Amniotic epithelial cell (primary cell): ENCODE measurements at regions not wholly inside any gene's neighbourhood (a gene's known extent, or its start where the extent isn't known, plus 50 kb on each side); places are given as distances from the start of the nearest gene placed in this dataset.
"Not testable (repeated sequence)": the region's sequence is repeated elsewhere in the genome, so short reads cannot be mapped to it uniquely, and the experiment has no call there.

Experiments used
- DNase-seq: peaks from one replicate; pipeline ENCODE4 v3.0.0-alpha.2; 2010; ENCODE audit warnings: low read depth

DNA sequence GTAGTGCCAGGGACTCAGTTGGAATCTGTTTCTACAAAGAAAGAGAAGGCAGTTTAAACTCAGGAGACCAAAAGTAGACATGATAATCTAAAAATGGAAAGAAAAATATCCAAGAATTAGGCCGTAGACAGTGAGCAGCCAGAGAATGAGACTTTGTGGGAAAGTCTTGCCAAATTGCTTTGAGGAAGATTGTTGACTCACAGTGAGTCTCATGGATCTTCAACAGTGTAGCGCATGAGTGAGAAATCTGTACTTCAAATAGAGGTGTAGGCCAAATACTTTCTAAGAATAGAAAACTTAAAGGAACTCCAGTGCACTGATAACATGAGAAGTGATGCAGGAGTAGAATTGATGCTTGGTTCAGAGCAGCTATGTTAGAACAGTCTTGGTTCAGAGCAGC, 284.5 kb downstream of the HTR1B start:
- DNase-seq: peak; percentile 87

DNA sequence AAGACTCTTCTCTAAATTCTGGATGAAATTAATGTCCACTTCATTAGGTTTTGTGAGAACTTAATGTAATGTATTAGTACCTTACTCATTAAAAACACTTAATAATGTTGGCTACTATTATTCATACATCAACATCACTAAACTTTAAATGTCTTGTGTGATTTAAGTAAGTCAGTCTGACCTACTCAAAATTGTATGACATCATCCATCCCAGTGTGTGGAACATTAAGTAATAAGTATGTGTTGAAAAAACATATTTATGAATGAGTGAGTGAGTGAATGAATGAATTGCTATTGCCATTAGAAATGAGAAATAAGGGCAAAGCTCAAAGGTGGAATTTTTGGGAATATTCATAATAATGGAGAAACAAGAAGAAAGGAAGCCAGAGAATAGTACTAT, 285.8 kb downstream of the HTR1B start:
- peak; percentile 2 for DNase-seq

DNA sequence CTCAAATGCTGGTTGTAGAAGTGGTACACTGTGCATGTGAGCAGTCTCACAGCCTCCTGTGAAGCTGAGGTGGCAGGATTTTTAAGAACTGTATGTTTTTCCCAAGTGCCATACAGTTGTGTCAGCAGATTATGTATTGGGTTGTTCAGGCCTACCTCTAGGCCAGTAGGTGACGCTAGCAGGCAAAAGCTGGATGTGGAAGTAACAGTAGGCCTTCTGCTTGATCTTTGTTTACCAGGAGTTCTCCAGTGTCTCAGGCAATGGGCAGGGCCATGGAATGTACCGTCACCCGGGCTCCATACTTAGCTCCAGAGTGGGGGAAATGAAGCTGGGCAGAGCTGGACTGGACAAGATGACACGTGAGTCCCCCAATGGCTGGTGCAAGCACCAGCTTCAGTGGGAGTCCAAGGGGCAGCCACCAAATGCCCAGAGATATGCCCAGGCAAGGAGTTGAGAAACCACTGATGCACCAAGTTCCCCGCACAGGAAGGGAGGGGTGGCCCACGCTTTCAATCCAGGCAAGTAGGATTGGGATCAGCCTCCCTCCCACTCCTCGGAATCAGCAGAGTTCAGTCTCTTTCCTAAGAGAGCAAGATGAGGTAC, 289.7 kb downstream of the HTR1B start:
- peak; percentile 62 for DNase-seq

DNA sequence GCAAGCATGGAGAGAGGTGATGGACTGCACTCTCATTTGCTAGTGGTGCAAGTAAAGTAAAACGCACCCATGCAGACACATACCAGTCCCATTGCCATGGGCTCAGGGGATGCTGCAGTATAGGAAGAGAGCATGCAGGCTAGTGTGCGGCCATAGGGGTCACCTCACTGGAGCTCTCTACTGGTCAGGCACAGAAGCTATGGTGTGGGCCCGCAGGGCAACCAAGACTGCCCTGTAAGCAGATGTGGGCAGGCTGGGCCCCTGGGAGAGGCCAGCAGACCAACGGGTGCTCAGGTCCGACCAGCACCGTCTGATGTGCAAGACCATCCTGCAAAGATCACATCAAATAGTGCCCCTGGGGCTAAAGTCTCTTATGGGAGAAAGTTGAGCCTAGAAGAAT, 290.7 kb downstream of the HTR1B start:
- no peak for DNase-seq

DNA sequence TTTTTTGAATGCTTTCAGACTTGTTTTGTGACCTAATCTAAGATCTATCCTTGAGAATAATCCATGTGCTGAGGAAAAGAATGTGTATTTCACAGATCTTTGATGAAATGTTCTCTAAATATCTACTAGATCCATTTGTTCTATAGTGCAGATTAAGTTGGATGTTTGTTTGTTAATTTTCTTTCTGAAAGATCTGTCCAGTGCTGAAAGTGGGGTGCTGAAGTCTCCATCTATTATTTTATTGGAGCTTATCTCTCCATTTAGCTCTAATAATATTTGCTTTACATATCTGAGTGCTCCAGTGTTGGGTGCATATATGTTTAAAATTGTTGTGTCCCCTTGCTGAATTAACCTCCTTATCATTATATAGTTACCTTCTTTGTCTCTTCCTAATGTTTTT, 303.6 kb downstream of the HTR1B start:
- DNase-seq: no peak

DNA sequence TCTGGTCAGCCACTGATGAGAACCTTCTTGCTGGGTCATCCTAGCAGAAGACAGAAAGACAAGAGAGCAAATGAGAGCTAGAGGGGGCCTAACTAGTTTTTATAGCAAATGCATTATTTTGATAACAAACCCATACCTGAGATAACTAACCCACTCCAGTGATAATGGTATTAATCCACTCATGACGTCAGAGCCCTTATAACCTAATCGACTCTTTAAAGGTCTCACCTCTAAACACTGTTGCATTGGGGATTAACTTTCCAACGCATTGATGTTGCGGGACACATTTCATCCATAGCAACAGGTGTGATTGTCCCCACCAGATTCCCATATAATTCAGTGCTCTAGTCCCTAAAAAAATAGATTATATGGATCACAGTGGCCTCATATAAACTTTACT, 312.1 kb downstream of the HTR1B start:
- no peak for DNase-seq

DNA sequence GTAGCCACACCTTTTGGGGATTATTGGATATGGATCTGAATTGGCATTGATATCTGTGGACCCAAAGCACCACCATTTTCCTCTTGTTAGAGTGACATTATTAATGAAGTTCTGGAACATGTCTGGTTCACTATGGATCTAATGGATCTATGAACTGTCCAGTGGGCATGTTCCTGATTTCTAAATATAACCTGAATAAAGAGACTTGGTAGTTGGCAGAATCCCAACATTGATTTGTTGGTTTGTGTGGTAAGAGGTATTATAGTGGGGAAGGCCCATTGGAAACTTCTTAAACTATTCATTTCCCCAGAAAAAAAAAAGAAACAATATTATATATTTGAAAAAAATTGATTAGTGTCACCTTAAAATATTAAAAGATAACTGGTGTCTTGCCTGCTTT, 312.6 kb downstream of the HTR1B start:
- DNase-seq: no peak

DNA sequence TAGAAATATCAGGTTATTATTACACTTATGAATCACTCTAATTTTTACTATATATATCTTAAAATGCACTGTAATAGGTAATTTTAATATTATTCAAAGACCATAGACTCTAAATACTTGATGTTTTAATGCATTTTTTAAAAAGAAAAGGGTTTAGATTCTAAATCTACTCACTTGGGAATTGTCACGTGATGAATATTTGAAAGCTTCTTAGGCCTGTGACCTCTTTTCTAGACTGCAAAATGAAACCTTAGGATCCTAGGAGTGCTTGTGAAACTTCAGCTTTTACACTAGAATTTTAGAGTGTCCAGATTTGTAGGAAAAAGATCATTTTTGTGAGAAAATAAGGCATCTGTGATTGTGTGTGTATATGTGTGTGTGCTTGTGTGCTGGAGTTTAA, 318.0 kb downstream of the HTR1B start:
- DNase-seq: no peak

DNA sequence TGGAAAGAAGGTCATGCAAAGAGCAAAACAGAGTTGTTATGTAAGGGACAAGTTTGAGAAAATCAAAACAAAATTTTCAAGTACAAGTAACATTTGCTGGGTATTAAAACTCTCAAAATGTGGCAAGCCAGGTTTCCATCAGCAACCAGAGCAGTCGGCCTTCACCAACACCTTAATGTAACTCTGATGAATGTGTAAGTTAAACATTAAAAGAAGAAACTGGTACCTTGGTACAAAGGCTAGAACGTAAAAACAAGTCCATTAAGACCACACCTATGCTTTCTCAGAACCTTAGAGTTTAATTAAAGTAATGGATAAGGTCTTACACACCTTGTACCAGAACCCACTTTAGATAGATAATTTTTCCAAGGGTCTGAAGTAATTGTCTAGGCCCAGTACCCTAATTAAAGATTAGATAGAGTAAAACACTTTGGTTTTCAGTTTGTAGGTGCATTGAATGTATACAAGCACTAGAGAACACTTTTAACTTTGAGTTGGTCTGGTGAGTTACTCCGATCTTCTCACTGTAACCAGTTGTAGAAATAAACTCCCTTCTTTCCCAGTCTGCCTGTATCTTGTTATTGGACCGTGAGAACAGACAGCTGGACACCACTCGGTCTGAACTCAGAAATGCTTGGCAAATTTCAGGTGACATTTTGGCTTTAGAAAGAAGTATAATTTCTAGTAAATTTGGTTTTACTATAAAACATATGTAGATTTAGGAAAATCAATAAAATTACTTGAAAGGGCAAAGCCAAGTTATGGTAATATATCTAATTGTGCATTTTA, 319.4 kb downstream of the HTR1B start:
- DNase-seq: no peak

DNA sequence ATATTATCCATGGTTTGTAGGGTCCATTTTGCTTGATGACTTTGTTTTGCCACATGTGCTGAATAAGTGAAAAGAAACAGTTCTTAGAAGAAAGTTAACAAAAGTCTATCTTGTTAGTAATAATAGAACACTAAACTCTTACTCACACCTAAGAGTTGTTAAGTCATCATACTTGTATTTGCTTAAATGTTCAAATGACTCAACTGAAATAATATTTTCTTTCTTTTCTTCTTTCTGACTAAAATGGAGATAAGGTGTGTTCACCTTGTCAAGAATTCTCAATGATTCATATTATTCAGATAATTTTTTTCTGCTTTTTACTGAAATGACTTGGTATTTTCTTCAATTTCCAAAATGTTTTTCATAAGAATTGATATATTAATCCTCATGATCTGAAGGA, 327.2 kb downstream of the HTR1B start:
- peak; percentile 20 for DNase-seq

DNA sequence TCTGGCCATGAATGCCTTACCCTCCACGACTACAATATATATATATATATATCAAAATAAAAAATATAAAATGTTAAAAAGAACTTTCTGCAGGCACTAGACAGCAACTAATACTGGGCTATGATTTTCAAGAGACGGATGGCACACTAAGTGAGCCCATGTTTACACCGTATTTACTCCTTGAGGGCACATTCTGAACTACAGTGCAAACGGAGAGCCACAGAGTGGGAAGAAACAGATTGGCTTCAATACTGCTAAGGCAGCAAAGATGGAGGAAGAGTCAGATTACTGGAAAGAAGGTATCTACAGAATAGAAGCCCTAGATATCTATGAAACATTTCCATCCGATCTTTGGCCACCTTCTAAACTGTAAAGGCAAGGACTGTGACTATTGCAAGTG, 330.3 kb downstream of the HTR1B start:
- no peak for DNase-seq

DNA sequence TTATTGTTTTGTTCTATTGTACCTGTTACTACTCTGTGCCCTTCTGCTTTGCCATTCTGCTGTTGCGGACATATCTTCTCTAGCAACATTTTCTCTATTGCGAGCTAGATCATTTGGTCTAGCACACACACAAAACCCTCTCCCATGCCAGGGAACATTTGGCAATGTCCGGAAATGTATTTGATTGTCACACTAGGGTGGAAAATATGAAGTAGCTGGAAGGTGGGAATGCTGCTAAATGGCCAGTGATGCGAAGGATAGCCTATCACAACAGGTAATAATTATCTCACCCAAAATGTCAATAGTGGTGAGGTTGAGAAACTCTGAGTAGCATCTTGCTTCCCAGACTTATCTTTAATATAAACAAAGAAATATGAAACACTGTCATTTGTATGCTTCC, 331.9 kb downstream of the HTR1B start:
- DNase-seq: no peak

DNA sequence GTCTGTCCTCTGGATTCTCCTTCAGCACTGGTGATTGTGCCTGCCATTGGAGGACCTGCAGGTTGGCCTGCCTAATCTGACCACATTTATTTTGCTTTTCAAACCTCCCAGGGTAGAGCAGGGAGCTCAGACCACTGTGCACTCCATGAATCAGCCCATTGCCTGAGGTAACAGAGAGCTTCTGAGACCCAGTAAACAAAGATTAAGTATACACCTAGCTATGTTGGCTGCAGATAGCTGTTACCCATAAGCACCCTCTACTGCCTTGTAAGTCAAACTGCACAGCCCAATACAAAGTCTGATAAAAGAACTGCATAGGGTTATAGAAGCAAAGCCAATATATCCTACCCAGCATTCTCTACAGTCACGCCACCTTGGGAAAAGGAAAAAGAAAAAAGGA, 338.7 kb downstream of the HTR1B start:
- DNase-seq: peak; percentile 65

DNA sequence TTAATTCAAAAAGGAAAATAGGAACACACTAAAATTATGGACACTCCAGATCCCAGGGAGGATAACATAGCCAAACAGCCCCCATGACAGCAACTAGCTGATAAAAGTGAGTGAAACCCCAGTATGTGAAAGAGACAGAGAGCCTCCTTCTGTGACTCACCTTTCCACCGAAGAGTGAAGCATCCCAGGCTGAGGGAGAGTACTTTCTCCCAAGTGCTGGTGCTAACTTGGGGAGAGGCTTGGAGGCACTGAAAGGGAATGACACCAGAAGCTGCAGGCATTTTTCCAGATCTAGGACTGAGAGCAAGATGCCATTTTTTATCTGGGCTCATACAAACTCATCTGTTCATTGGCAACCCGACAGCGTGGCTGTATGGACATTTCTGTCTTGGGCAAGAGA, 339.8 kb downstream of the HTR1B start:
- peak; percentile 26 for DNase-seq

DNA sequence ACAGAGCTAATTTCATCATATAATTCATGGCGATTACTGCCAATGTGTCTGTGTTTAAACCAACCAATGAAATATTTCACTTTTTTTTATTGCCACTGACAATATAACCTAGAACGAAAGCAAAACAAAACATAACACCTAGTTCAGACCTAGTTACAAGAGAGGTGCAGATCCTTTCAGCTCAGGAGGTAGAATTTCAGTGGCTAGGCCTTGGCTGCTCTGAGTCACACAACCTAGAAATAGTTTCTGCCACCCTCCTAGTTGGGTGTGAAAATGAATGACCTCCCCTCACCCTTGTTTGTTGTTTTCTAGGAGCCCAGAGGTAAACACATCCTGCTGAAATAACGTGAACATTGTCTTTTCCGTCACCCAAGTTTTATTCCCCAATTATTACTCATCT, 356.3 kb downstream of the HTR1B start:
- peak; percentile 41 for DNase-seq

DNA sequence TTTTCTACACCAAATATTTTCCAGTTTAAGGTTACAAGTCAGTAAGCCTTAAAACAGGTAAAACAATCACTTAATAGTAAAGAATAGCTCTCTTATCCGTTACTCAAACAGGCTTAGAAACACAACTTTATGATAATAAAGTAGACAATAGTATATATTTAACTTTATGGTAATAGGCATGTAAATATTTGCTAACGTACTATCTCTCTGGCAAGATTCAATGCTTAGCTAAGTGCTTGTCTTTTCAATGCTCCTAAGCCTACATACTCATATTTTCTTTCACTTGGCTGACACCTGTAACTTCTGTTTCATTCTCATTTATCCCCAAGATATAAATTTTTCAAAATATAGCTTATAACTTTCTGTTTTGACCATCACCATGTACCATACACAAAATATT, 358.2 kb downstream of the HTR1B start:
- no peak for DNase-seq

DNA sequence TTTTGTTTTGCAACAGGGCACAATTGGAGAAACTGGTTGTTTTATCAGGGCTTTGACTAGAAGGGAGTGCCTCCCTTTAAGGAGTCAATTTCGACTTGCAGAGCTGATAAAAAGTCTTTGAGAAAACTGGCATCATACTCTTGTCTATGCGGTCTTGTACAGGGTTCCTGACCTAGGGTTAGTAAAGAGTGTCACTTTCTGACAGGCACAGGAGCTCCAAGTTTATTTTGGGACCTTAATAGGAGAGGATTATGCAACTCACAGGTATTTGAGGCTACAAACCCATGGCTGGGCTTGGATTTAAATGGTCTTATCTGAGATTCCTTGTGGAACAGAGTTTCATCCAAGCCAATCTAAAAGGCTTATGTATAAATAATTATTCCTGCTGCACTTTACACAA, 365.4 kb downstream of the HTR1B start:
- DNase-seq: no peak

DNA sequence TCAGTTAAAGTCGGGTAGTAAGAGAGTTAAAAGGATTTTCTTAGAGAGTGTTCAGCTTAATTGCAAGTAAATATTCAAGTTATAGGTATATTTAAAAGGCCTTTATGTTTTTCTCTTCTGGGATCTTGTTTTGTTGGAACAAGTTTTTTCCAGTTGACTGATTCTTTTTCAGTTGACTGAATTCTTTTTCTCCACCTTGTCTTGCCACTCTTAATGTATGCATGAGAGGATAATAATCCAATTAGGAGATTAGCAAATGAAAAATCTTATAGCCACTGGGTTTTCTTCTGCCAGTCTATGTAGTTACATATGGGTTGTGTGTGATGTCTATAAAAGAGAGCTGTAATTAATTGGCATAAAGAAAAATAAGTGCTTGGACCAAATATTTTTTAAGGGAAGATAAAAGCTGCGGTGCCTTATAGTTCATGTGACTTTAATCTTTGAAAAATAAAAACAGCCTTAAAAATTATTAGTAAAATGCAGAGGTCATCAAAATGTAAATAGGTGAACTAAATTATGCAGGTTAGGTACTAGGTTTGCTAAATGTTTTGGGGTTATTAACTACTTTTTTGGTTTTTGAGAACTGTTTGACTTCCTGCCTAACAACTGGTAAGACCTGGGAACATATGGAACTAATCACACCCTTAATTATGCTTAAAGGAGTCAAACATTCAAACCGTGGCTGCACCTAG, 367.2 kb downstream of the HTR1B start:
- DNase-seq: no peak

DNA sequence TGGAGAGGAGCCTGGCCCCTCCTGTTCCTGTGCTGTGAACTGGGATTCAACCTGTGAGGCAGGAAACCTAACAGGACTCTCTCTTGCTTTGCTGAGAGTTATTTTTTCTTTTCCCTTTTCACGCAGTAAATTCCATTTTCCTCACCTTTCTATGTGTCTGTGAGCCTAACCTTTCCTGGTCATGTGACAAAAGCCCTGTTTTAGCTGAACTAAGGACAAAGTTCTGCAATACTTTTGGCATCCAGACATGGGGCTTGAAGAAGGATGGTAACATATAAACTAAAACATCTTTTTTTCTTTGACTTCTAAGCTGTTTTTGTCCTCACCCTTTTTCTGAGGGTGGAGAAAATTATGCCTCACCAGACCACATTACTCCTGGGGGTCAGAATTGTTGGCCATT, 368.5 kb downstream of the HTR1B start:
- DNase-seq: no peak

DNA sequence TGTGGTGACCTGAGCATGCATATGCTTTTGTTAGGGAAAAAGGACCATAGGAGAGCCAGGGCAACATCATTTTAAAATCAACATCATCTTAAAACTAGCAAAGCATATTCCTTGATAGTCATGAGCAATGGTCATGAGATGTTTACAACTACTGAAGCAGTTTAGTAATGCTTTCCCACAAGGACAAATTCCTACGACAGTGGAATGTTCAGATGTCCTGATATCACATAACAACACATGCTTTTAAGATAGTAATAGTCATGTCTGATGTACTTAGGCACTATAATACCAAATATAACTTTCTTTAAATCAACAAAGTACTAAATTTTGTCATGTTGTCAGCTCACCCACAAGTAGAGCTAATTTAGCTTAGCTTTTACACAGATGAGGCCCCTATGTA, 370.3 kb downstream of the HTR1B start:
- peak; percentile 98 for DNase-seq

DNA sequence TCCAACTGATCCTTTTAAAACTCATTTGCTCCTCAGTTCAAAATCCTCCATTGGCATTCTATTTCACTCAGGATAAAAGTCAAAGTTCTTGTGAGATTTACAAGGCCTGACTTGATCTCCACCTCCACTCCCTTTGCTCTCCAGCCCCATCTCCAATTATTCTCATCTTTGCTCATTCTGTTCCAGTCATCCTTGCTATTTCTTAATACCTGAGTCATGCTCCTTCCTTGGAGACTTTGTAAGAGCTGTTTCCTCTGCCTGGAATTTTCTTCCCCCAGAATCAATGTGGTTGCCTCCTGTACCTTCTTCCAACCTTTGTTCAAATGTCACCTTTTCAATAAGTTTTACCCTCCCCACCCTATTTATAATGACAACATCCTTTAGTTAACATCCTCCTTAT, 373.5 kb downstream of the HTR1B start:
- DNase-seq: peak; percentile 74

DNA sequence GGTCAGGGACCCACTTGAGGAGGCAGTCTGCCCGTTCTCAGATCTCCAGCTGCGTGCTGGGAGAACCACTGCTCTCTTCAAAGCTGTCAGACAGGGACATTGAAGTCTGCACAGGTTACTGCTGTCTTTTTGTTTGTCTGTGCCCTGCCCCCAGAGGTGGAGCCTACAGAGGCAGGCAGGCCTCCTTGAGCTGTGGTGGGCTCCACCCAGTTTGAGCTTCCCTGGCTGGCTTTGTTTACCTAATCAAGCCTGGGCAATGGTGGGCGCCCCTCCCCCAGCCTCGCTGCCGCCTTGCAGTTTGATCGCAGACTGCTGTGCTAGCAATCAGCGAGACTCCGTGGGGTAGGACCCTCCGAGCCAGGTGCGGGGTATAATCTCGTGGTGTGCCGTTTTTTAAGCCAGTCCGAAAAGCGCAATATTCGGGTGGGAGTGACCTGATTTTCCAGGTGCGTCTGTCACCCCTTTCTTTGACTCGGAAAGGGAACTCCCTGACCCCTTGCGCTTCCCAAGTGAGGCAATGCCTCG, 375.4 kb downstream of the HTR1B start:
- DNase-seq: not testable (repeated sequence)

DNA sequence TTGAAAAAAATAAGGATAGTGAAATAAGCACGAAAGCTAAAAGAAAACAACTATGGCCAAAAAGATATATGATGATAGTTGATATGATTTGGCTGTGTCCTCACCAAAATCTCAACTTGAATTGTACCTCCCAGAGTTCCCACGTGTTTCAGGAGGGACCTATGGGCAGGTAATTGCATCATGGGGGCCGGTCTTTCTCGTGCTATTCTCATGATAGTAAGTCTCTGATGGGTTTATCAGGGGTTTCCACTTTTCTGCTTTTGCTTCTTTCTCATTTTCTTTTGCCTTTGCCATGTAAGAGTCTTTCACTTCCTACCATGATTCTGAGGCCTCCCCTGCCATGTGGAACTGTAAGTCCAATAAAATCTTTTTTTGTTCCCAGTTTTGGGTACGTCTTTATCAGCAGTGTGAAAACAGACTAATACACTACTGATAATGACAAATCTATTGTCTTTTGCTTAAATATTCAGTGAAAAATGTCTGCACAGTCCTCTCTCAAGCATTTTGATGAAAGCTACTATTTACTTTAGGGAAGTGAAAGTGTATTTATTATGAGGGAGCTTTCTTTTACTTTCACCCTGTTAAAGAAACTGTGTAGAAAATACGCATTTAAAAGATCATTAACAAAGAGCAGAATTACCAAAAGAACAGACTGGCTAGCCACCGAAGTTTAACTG, 389.1 kb downstream of the HTR1B start:
- no peak for DNase-seq
